Prostate gland (tissue), 2 donors: ENCODE measurements at regions not wholly inside any gene's neighbourhood (a gene's known extent, or its start where the extent isn't known, plus 50 kb on each side); places are given as distances from the start of the nearest gene placed in this dataset.

Experiments
- CTCF ChIP-seq, 4 experiments: fragments of 200-600 bp in 2 of 4; fragments of 450-650 bp in 2 of 4; sonication (generic) in 2 of 4; IDR thresholded peaks; 1 replicate in 3 of 4; 2 replicates in 1 of 4; pipeline ENCODE4 v1.5.1; 2016 to 2019; ENCODE audit warnings: antibody characterized with exemption in 4 of 4, mild to moderate bottlenecking in 2 of 4, moderate library complexity in 2 of 4
- POLR2A ChIP-seq: fragments of 450-650 bp; IDR thresholded peaks from one replicate; pipeline ENCODE4 v1.6.1; 2016; ENCODE audit warnings: antibody characterized with exemption, mild to moderate bottlenecking
- POLR2AphosphoS5 ChIP-seq: sonication (generic); formaldehyde crosslinking; IDR thresholded peaks from one replicate; pipeline ENCODE4 v1.6.1; 2017; ENCODE audit warnings: antibody characterized with exemption

- TF ChIP-seq CTCF (IDR thresholded peaks at IDR 0.05), result no peak
- no peak for TF ChIP-seq POLR2AphosphoS5
- no peak for TF ChIP-seq POLR2A
These were observed 120.2 kb upstream of the PITX1 start for GRCh38 chr5:135154197-135154596.
